PC-9 (cell line): ENCODE measurements at regions not wholly inside any gene's neighbourhood (a gene's known extent, or its start where the extent isn't known, plus 50 kb on each side); places are given as distances from the start of the nearest gene placed in this dataset.
"Not testable (repeated sequence)": the region's sequence is repeated elsewhere in the genome, so short reads cannot be mapped to it uniquely, and the experiment has no call there.

ENCODE experiments used
- BruUV-seq: library from RNA; stranded (reverse); fragments of 400-500 nt; replicated peaks from 2 replicates; lab custom pipeline; 2021; lab: Mats Ljungman, UMichigan
- CTCF ChIA-PET: fragments of 300-600 bp; sonication (Branson Sonifier 250); formaldehyde crosslinking; loops from one replicate; lab custom pipeline; 2022; ENCODE audit warnings: antibody characterized with exemption; lab: Charles Lee
- POLR2A ChIA-PET: fragments of 300-600 bp; sonication (Branson Sonifier 250); formaldehyde crosslinking; loops from one replicate; lab custom pipeline; 2022; ENCODE audit warnings: antibody characterized with exemption; ENCODE audit not compliant: unreplicated experiment; lab: Charles Lee
- DNase-seq, 2 experiments: peaks; one replicate each; pipeline versions ENCODE4 v3.0.0 to v3.0.0-alpha.2; 2015 to 2022; ENCODE audit warnings: mixed read lengths in 1 of 2
- H2AFZ ChIP-seq: fragments of 200-600 bp; sonication (generic); 2 replicates; pipeline ENCODE4 v1.8.1; 2017; ENCODE audit warnings: antibody characterized with exemption
- H3F3A ChIP-seq: fragments of 200-600 bp; sonication (generic); 2 replicates; pipeline ENCODE4 v1.8.1; 2017; ENCODE audit warnings: antibody characterized with exemption, mild to moderate bottlenecking, low read depth; ENCODE audit not compliant: insufficient read depth
- H3K27ac ChIP-seq: fragments of 200-600 bp; sonication (generic); 2 replicates; pipeline ENCODE4 v1.6.1; 2016; ENCODE audit warnings: mixed run types
- H3K27me3 ChIP-seq: fragments of 200-600 bp; sonication (generic); 2 replicates; pipeline ENCODE4 v1.6.1; 2016; ENCODE audit warnings: low read depth, mixed run types; ENCODE audit not compliant: insufficient read depth
- H3K36me3 ChIP-seq: fragments of 200-600 bp; sonication (generic); 2 replicates; pipeline ENCODE4 v1.6.1; 2016; ENCODE audit warnings: low read depth, mixed run types
- H3K4me1 ChIP-seq: fragments of 200-600 bp; sonication (generic); replicated peaks from 2 replicates; pipeline ENCODE4 v1.6.1; 2016; ENCODE audit warnings: mixed run types; ENCODE audit not compliant: insufficient read depth
- H3K4me2 ChIP-seq: fragments of 200-600 bp; sonication (generic); 2 replicates; pipeline ENCODE4 v1.6.1; 2017; ENCODE audit warnings: mixed run types
- H3K4me3 ChIP-seq: fragments of 200-600 bp; sonication (generic); 2 replicates; pipeline ENCODE4 v1.6.1; 2016; ENCODE audit warnings: mixed run types
- H3K79me2 ChIP-seq: fragments of 200-600 bp; sonication (generic); 2 replicates; pipeline ENCODE4 v1.6.1; 2017; ENCODE audit warnings: low read depth, mixed run types
- H3K9me2 ChIP-seq: fragments of 200-600 bp; sonication (generic); 2 replicates; pipeline ENCODE4 v1.8.1; 2017; ENCODE audit warnings: mild to moderate bottlenecking; ENCODE audit not compliant: insufficient read depth
- H3K9me3 ChIP-seq: fragments of 200-600 bp; sonication (generic); 2 replicates; pipeline ENCODE4 v1.8.1; 2016; ENCODE audit warnings: low read depth; ENCODE audit not compliant: insufficient read depth
- H4K20me1 ChIP-seq: fragments of 200-600 bp; sonication (generic); 2 replicates; pipeline ENCODE4 v1.8.1; 2017; ENCODE audit not compliant: insufficient read depth
- EZH2 ChIP-seq: fragments of 200-600 bp; sonication (generic); IDR thresholded peaks from 2 replicates; pipeline ENCODE4 v1.8.0; 2017; ENCODE audit warnings: antibody characterized with exemption, low read depth
- intact Hi-C: fragments of 100-400 bp; cut with micrococcal nuclease; formaldehyde crosslinking; loops from one replicate; pipeline ENCODE4 v1.10.0; 2022; ENCODE audit not compliant: unreplicated experiment
- TF ChIP-seq, protein P1 (sequence below): fragments of 200-600 bp; sonication (generic); conservative IDR thresholded peaks from 2 replicates; pipeline ENCODE4 v1.6.1; 2017; ENCODE audit warnings: mixed run types, antibody characterized with exemption, mild to moderate bottlenecking, moderate library complexity

DNA sequence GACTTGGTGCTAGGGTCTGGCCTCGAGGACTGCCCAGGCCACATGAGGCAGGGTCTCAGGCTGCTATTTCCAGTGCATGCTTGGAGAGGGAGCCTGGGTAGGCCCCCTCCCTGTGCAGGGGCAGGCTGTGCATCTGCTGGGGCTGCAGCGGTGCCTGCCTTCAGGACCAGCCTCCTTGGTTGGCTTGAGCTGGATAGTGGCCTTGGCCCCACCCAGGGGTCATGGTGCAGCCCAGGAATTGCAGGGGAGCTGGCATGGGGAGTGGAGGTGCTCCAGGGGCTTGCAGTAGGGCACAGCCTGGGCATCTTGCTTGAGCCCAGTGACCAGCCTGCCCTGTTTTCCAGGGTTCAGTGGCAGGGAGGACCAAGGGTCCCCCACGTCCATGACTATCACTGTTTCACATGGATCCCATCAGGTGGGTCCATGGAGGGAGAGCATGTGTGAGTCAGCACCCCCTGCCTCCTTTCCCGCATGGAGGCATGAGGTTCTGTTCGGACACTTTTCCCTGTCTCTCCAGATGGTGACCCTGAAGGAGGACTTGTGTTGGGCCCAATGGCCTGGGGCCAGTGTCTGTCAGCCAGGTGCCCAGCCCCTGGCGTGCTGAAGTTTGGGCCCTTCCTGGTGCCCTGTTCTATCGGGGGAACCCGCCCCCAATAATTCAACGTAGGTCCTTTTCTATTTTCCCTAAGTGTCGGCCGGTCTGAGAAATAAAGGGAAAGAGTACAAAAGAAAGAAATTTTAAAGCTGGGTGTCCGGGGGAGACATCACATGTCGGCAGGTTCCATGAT is 218.6 kb downstream of the SNRPN start:
- Histone ChIP-seq H3K79me2 (no peaks in the 10 kb centered on the region), H3K9me2 (no peaks in the 10 kb centered on the region), H3K4me3 (no peak overlapping the region), H3K9me3 (no peaks in the 10 kb centered on the region), H3K27ac (no peak overlapping the region), H2AFZ (no peak overlapping the region), H3K4me2 (no peak overlapping the region), H3K4me1 (no peaks in the 10 kb centered on the region), H3F3A (no peaks in the 10 kb centered on the region), H3K36me3 (no peaks in the 10 kb centered on the region), H3K27me3 (no peaks in the 10 kb centered on the region), H4K20me1 (no peaks in the 10 kb centered on the region)
- no TSS peak for BruUV-seq
- TF ChIP-seq EZH2, result no peak
- TF ChIP-seq, protein P1, sequence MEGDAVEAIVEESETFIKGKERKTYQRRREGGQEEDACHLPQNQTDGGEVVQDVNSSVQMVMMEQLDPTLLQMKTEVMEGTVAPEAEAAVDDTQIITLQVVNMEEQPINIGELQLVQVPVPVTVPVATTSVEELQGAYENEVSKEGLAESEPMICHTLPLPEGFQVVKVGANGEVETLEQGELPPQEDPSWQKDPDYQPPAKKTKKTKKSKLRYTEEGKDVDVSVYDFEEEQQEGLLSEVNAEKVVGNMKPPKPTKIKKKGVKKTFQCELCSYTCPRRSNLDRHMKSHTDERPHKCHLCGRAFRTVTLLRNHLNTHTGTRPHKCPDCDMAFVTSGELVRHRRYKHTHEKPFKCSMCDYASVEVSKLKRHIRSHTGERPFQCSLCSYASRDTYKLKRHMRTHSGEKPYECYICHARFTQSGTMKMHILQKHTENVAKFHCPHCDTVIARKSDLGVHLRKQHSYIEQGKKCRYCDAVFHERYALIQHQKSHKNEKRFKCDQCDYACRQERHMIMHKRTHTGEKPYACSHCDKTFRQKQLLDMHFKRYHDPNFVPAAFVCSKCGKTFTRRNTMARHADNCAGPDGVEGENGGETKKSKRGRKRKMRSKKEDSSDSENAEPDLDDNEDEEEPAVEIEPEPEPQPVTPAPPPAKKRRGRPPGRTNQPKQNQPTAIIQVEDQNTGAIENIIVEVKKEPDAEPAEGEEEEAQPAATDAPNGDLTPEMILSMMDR, result no peak
- intact Hi-C loops, result no loop called here
- ChIA-PET CTCF (no interaction called here), POLR2A (no interaction called here)
- DNase-seq, result no peak

DNA sequence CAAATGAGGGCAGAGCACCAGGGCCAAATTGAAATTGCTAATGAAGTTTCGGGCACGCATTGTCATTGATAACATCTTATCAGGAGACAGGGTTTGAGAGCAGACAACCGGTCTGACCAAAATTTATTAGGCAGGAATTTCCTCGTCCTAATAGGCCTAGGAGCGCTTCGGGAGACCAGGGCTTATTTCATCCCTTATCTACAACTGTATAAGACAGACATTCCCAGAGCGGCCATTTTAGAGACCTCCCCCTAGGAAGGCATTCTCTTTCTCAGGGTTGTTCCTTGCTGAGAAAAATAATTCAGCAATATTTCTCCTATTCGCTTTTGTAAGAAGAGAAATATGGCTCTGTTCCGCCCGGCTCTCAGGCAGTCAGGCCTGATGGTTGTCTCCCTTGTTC is 219.4 kb downstream of the SNRPN start:
- H3K27ac ChIP-seq, BruUV-seq, intact Hi-C loops, CTCF ChIA-PET, DNase-seq, H3K4me3 ChIP-seq, H3K4me2 ChIP-seq, H3K27me3 ChIP-seq, H3K4me1 ChIP-seq, H3K9me2 ChIP-seq, H2AFZ ChIP-seq, H4K20me1 ChIP-seq, H3K79me2 ChIP-seq, H3K36me3 ChIP-seq, H3K9me3 ChIP-seq, H3F3A ChIP-seq, POLR2A ChIA-PET: not testable (repeated sequence)

DNA sequence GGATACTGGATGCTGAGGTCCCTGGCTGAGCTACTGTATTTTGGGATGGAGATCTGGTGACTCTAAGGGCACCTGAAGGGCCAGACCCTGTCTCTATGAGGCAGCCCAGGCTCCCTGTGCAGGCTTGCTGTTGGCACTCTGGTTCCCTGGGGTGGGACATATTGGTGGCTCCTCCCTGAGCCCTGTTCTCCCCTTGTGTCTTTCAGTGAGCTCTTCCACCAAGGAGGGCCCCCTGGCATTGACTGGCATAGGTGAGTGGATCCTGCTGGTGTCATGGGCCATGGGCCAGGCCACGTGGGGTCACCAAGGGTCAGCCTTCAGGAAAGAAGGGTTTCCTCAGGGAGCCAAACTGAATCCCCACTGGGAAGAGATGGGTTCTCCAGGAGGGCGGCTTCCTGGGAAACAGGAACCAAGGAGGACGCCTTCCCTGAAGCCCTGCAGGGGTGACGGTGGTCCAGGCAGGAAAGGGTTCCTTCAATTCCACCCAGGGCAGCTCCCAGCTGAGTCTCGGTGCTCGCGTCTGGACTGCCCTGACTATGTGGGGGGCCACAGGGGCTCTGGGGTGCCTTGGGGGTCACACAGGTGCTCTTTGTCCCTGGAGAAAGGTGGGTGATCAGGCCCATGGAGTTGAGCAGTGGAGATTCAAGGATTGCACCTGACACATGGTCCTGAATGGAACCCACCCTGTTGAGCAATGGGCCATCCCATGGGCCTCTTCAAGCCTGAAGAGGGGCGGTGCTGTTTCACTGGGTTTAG is 220.4 kb downstream of the SNRPN start:
- no peaks in the 10 kb centered on the region for H3K79me2 ChIP-seq
- H3K4me3 ChIP-seq, result no peak overlapping the region
- H3K36me3 ChIP-seq, result no peaks in the 10 kb centered on the region
- no peaks in the 10 kb centered on the region for H3K27me3 ChIP-seq
- intact Hi-C loops, result no loop called here
- H3K9me2 ChIP-seq, result no peaks in the 10 kb centered on the region
- H2AFZ ChIP-seq, result no peak overlapping the region
- H3F3A ChIP-seq, result no peaks in the 10 kb centered on the region
- H3K4me1 ChIP-seq, result no peaks in the 10 kb centered on the region
- no peak for TF ChIP-seq EZH2
- TF ChIP-seq, protein P1, result no peak
- CTCF ChIA-PET, result no interaction called here
- no TSS peak for BruUV-seq
- no peak for DNase-seq
- H3K27ac ChIP-seq, result no peak overlapping the region
- H3K9me3 ChIP-seq, result no peaks in the 10 kb centered on the region
- no peaks in the 10 kb centered on the region for H4K20me1 ChIP-seq
- POLR2A ChIA-PET, result no interaction called here
- H3K4me2 ChIP-seq, result no peak overlapping the region
